Gastroesophageal sphincter (tissue), 3 donors: ENCODE measurements at regions not wholly inside any gene's neighbourhood (a gene's known extent, or its start where the extent isn't known, plus 50 kb on each side); places are given as distances from the start of the nearest gene placed in this dataset.

Source experiments
- POLR2A ChIP-seq, 2 donors: fragments of 450-650 bp; IDR thresholded peaks; one replicate each; pipeline ENCODE4 v1.6.1; 2017; ENCODE audit warnings: antibody characterized with exemption in 2 of 2, mild to moderate bottlenecking in 2 of 2, moderate library complexity in 1 of 2
- TF ChIP-seq, protein P1 (sequence below), 4 experiments: fragments of 200-600 bp in 2 of 4; fragments of 450-650 bp in 2 of 4; sonication (generic) in 1 of 4; IDR thresholded peaks; one replicate each; pipeline ENCODE4 v1.5.1; 2017 to 2019; ENCODE audit warnings: antibody characterized with exemption in 4 of 4, mild to moderate bottlenecking in 2 of 4, moderate library complexity in 2 of 4

DNA sequence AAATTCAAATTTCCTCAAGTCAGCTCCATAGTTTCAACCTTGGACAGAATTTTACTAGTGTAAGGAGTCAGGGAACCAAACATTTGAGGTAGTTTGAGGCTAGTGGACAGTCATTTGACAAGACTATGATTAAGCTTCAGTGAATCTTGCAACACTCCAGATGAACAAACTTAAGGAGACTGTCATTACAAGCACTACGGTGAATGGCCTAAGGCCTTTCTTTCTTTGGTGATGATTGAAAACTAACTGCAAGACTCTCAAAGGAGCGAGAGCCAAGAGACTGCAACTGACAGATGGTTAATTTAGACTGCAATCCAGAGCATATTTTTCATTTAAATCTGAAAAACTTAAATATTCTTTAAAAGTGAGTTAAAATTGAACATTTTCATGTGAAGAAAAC lies 272.3 kb upstream of the NECTIN3 start:
- TF ChIP-seq, protein P1, sequence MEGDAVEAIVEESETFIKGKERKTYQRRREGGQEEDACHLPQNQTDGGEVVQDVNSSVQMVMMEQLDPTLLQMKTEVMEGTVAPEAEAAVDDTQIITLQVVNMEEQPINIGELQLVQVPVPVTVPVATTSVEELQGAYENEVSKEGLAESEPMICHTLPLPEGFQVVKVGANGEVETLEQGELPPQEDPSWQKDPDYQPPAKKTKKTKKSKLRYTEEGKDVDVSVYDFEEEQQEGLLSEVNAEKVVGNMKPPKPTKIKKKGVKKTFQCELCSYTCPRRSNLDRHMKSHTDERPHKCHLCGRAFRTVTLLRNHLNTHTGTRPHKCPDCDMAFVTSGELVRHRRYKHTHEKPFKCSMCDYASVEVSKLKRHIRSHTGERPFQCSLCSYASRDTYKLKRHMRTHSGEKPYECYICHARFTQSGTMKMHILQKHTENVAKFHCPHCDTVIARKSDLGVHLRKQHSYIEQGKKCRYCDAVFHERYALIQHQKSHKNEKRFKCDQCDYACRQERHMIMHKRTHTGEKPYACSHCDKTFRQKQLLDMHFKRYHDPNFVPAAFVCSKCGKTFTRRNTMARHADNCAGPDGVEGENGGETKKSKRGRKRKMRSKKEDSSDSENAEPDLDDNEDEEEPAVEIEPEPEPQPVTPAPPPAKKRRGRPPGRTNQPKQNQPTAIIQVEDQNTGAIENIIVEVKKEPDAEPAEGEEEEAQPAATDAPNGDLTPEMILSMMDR (IDR thresholded peaks at IDR 0.05) = no peak
- TF ChIP-seq POLR2A (IDR thresholded peaks at IDR 0.05) = no peak
